MM.1S (cell line): ENCODE measurements at regions not wholly inside any gene's neighbourhood (a gene's known extent, or its start where the extent isn't known, plus 50 kb on each side); places are given as distances from the start of the nearest gene placed in this dataset.

Source experiments
- DNase-seq: peaks from one replicate; pipeline ENCODE4 v3.0.0-alpha.2; 2015
- H2AFZ ChIP-seq: fragments of 300-600 bp; sonication (generic); 2 replicates; pipeline ENCODE4 v1.6.0; 2016; ENCODE audit warnings: antibody characterized with exemption, low read length
- H3F3A ChIP-seq: fragments of 300-600 bp; sonication (generic); 2 replicates; pipeline ENCODE4 v1.6.1; 2016; ENCODE audit warnings: mild to moderate bottlenecking, antibody characterized with exemption, low read length, moderate library complexity, mixed read lengths; ENCODE audit not compliant: insufficient read depth
- H3K27ac ChIP-seq: fragments of 300-600 bp; sonication (generic); 2 replicates; pipeline ENCODE4 v1.5.1; 2016; ENCODE audit warnings: mild to moderate bottlenecking, low read length
- H3K27me3 ChIP-seq: fragments of 300-600 bp; sonication (generic); replicated peaks from 2 replicates; pipeline ENCODE4 v1.6.0; 2016; ENCODE audit warnings: low read length; ENCODE audit not compliant: insufficient read depth
- H3K36me3 ChIP-seq: fragments of 300-600 bp; sonication (generic); replicated peaks from 2 replicates; pipeline ENCODE4 v1.6.1; 2016; ENCODE audit warnings: mild to moderate bottlenecking, low read length, mixed read lengths; ENCODE audit not compliant: insufficient read depth
- H3K4me1 ChIP-seq: fragments of 300-600 bp; sonication (generic); 2 replicates; pipeline ENCODE4 v1.6.1; 2016; ENCODE audit warnings: low read length, mixed read lengths
- H3K4me2 ChIP-seq: fragments of 300-600 bp; sonication (generic); 2 replicates; pipeline ENCODE4 v1.6.0; 2016; ENCODE audit warnings: low read depth, low read length
- H3K4me3 ChIP-seq: fragments of 300-600 bp; sonication (generic); 2 replicates; pipeline ENCODE4 v1.5.1; 2016; ENCODE audit warnings: low read length, mixed read lengths
- H3K79me2 ChIP-seq: fragments of 300-600 bp; sonication (generic); 2 replicates; pipeline ENCODE4 v1.6.1; 2016; ENCODE audit warnings: mixed run types, low read length, mixed read lengths
- H3K9ac ChIP-seq: fragments of 300-600 bp; sonication (generic); 2 replicates; pipeline ENCODE4 v1.6.1; 2016; ENCODE audit warnings: low read length, mixed read lengths
- H3K9me2 ChIP-seq: fragments of 300-600 bp; sonication (generic); replicated peaks from 2 replicates; pipeline ENCODE4 v1.6.1; 2016; ENCODE audit warnings: mild to moderate bottlenecking, low read length, mixed read lengths; ENCODE audit not compliant: insufficient read depth
- H3K9me3 ChIP-seq: fragments of 300-600 bp; sonication (generic); replicated peaks from 2 replicates; pipeline ENCODE4 v1.6.1; 2016; ENCODE audit warnings: mild to moderate bottlenecking, low read length, mixed read lengths; ENCODE audit not compliant: insufficient read depth
- H4K20me1 ChIP-seq: fragments of 300-600 bp; sonication (generic); 2 replicates; pipeline ENCODE4 v1.6.1; 2016; ENCODE audit warnings: mild to moderate bottlenecking, low read length, moderate library complexity, mixed read lengths; ENCODE audit not compliant: insufficient read depth
- EZH2 ChIP-seq: fragments of 300-600 bp; sonication (generic); optimal IDR thresholded peaks from 2 replicates; pipeline ENCODE3; 2017; ENCODE audit warnings: low read depth, mild to moderate bottlenecking, antibody characterized with exemption, low read length, mixed read lengths
- EZH2phosphoT487 ChIP-seq: fragments of 300-600 bp; sonication (generic); IDR thresholded peaks from 2 replicates; pipeline ENCODE4 v1.6.1; 2018; ENCODE audit warnings: antibody characterized with exemption, low read length
- TF ChIP-seq, protein P1 (sequence below): fragments of 300-600 bp; sonication (generic); IDR thresholded peaks from 2 replicates; pipeline ENCODE4 v1.5.1; 2016; ENCODE audit warnings: antibody characterized with exemption, low read length, mixed read lengths

DNA sequence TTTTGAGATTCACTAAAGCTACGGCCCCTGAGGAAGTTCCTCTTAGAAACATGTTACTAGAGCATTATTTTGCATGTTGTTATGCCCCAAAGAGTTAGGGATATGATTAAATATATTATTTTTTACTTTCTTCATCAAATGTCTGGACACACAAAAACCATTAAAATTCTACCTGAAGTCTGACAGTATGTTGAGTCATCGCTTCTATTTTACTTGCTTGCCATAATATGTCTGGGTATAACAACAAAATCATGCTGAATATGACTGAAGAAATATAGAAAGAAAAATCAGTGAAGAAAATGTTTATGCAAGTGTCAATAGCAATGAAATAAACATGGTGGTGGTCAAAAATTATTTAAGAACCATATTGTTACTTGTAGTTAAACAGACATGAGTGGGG, 1818.5 kb upstream of the ADGRL3 start:
- no peak overlapping the region for H2AFZ ChIP-seq
- H3K9me3 ChIP-seq = no peaks in the 10 kb centered on the region
- H3K27me3 ChIP-seq = no peaks in the 10 kb centered on the region
- no peaks in the 10 kb centered on the region for H3K9me2 ChIP-seq
- no peak overlapping the region for H3K9ac ChIP-seq
- no peak overlapping the region for H3K4me3 ChIP-seq
- no peak overlapping the region for H3K27ac ChIP-seq
- DNase-seq = no peak
- TF ChIP-seq, protein P1, sequence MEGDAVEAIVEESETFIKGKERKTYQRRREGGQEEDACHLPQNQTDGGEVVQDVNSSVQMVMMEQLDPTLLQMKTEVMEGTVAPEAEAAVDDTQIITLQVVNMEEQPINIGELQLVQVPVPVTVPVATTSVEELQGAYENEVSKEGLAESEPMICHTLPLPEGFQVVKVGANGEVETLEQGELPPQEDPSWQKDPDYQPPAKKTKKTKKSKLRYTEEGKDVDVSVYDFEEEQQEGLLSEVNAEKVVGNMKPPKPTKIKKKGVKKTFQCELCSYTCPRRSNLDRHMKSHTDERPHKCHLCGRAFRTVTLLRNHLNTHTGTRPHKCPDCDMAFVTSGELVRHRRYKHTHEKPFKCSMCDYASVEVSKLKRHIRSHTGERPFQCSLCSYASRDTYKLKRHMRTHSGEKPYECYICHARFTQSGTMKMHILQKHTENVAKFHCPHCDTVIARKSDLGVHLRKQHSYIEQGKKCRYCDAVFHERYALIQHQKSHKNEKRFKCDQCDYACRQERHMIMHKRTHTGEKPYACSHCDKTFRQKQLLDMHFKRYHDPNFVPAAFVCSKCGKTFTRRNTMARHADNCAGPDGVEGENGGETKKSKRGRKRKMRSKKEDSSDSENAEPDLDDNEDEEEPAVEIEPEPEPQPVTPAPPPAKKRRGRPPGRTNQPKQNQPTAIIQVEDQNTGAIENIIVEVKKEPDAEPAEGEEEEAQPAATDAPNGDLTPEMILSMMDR = no peak
- no peak for TF ChIP-seq EZH2
- no peak for TF ChIP-seq EZH2phosphoT487
- H3K4me1 ChIP-seq = no peaks in the 10 kb centered on the region
- H3F3A ChIP-seq = no peaks in the 10 kb centered on the region
- no peaks in the 10 kb centered on the region for H3K79me2 ChIP-seq
- no peak overlapping the region for H3K4me2 ChIP-seq
- H4K20me1 ChIP-seq = no peaks in the 10 kb centered on the region
- no peaks in the 10 kb centered on the region for H3K36me3 ChIP-seq

DNA sequence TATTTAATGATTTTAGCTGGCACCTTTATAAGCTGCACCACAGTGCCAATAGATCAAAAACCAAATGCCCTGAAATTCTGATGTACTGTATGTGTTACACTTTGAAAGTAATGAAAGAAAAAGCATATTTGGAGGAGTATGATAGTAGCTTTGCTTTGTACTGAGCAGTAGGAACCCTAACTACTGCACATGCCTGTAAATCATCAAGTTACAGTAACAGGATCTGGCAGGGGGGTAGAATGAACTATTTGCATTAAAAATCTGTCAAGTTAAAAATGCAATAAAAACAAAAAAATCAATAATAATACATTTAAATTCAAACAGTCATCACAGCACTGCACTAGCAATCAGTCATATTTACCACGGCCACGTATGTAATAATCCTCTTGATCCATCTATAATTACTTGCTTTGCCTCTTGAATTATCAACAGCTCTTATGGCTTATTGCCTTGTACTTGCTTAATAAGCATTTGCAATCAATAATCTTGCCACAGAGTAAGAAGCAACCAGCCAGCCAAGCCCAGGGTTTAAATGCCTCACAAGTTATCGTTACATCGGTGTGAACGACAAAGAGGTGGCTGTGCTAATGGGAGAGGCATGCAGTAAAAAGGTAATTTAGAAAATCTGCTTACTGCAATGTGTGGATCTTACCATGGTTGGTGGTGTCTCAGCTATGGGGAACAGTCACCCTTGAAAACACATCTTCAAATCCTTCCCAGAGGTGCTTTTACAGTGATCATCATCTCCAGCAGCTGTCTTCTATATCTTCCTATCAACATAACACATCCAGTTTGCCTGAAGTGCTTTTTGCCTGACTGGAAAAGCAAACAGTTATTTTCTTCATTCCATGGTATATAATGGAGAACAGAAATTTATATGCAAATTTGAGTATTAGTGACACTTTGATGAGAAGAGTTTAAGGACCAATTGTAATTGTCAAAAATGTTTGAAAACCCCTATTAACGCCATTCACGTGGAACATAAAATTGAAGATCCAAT, 1812.1 kb upstream of the ADGRL3 start:
- Histone ChIP-seq H3K4me2 (no peak overlapping the region), H3F3A (no peaks in the 10 kb centered on the region), H3K79me2 (no peaks in the 10 kb centered on the region), H3K9ac (no peak overlapping the region), H3K36me3 (no peaks in the 10 kb centered on the region), H3K4me1 (no peaks in the 10 kb centered on the region), H3K27ac (no peak overlapping the region), H3K9me3 (no peaks in the 10 kb centered on the region), H3K9me2 (no peaks in the 10 kb centered on the region), H4K20me1 (no peaks in the 10 kb centered on the region), H3K4me3 (no peak overlapping the region), H2AFZ (no peak overlapping the region), H3K27me3 (no peaks in the 10 kb centered on the region)
- DNase-seq = no peak
- no peak for TF ChIP-seq EZH2
- no peak for TF ChIP-seq EZH2phosphoT487
- TF ChIP-seq, protein P1 = no peak

DNA sequence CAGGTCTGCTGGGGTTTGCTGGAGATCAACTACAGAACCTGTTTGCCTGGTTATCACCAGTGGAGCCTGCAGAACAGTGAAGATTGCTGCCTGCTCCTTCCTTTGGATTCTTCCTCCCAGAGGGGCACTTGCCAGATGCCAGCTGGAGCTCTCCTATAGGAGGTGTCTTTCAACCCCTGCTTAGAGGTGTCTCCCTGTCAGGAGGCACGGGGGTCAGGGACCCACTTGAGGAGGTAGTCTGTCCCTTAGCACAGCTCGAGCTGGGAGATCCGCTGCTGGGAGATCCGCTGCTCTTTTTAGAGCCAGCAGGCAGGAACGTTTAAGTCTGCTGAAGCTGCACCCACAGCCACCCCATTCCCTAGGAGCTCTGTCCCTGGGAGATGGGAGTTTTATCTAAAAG, 1806.3 kb upstream of the ADGRL3 start:
- H3K9me2 ChIP-seq = no peaks in the 10 kb centered on the region
- TF ChIP-seq EZH2phosphoT487 (no peak), EZH2 (no peak)
- TF ChIP-seq, protein P1 = no peak

More for the DNA sequence above, 1806.3 kb upstream of the ADGRL3 start:
- Histone ChIP-seq H3K27ac (no peak overlapping the region), H3K9me3 (no peaks in the 10 kb centered on the region), H3K27me3 (no peaks in the 10 kb centered on the region), H3K4me1 (no peaks in the 10 kb centered on the region), H3K79me2 (no peaks in the 10 kb centered on the region), H3K4me3 (no peak overlapping the region), H3K9ac (no peak overlapping the region), H4K20me1 (no peaks in the 10 kb centered on the region), H2AFZ (no peak overlapping the region), H3K4me2 (no peak overlapping the region), H3K36me3 (no peaks in the 10 kb centered on the region), H3F3A (no peaks in the 10 kb centered on the region)
- DNase-seq = no peak
